Stimulated activated naive CD8-positive, alpha-beta T cell treated with anti-CD3 and anti-CD28 coated beads, Interleukin-15, Interleukin-2, amounts not matched to agents 100 ng/mL and 50 ng/mL, for 24 hours (primary cell): ENCODE measurements at regions not wholly inside any gene's neighbourhood (a gene's known extent, or its start where the extent isn't known, plus 50 kb on each side); places are given as distances from the start of the nearest gene placed in this dataset.
A peak's percentile ranks its signal among the peaks of the same experiment; 100 is the strongest.
"Not testable (repeated sequence)": the region's sequence is repeated elsewhere in the genome, so short reads cannot be mapped to it uniquely, and the experiment has no call there.

ENCODE experiments used
- H3K27ac Mint-ChIP-seq: one replicate; pipeline ENCODE4 v1.8.0; 2021; ENCODE audit warnings: mild to moderate bottlenecking, mixed read lengths
- H3K27me3 Mint-ChIP-seq: one replicate; pipeline ENCODE4 v1.8.0; 2021; ENCODE audit warnings: mixed read lengths
- H3K36me3 Mint-ChIP-seq: one replicate; pipeline ENCODE4 v1.8.0; 2021; ENCODE audit warnings: low read depth, mixed read lengths
- H3K4me1 Mint-ChIP-seq: one replicate; pipeline ENCODE4 v1.8.0; 2021; ENCODE audit warnings: low read depth, mixed read lengths
- H3K4me3 Mint-ChIP-seq: one replicate; pipeline ENCODE4 v1.8.0; 2021; ENCODE audit warnings: mild to moderate bottlenecking, mixed read lengths
- H3K9me3 Mint-ChIP-seq: one replicate; pipeline ENCODE4 v1.8.0; 2021; ENCODE audit warnings: mixed read lengths

DNA sequence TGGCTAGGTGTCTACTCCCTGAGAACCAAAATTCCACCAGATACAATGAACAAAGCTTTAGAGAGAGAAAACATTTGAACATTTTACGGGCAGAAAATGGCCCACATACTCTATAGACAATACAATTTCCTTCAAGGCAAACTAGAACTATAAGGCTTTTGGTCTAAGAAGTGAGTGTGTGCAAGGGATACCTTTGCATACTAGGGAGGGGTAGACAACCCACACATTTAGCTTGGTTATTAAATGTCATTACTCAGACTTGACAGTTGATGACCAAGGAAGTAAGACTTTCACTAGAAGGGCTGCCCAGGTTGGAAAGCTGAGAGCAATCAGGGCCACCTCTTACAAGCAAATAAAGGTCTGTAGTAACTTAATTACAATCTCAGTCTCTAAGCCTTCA is 64.0 kb upstream of the PLEKHM1 start:
- not testable (repeated sequence) for H3K36me3 Mint-ChIP-seq, H3K27me3 Mint-ChIP-seq, H3K4me1 Mint-ChIP-seq, H3K27ac Mint-ChIP-seq, H3K9me3 Mint-ChIP-seq, H3K4me3 Mint-ChIP-seq

- H3K4me1 Mint-ChIP-seq, H3K27ac Mint-ChIP-seq, H3K9me3 Mint-ChIP-seq, H3K36me3 Mint-ChIP-seq, H3K4me3 Mint-ChIP-seq, H3K27me3 Mint-ChIP-seq: not testable (repeated sequence)
Measured at GRCh38 chr17:45558821-45559220, 68.3 kb upstream of the PLEKHM1 start.

DNA sequence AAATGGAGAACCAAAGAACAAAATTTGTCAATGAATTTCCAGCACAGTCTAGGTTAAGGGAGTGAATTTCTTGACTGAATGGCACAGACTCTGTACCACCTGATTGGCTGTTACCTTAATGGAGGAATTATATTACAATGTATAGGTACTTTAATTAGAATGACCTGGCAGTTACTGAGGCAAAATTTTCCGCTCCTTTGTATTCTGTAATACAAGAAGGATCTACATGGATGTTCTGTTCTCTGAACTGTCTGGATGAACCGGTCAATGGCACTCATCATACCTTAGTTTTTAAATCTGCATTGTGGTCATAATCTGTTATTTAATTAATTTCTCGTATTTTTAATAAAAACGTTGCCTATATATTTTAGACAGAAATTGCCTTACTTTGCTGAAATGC is 72.3 kb upstream of the PLEKHM1 start:
- H3K27ac Mint-ChIP-seq, H3K36me3 Mint-ChIP-seq, H3K9me3 Mint-ChIP-seq, H3K4me3 Mint-ChIP-seq, H3K27me3 Mint-ChIP-seq: not testable (repeated sequence)
- peaks cover 14% of the 10 kb centered on the region for H3K4me1 Mint-ChIP-seq

DNA sequence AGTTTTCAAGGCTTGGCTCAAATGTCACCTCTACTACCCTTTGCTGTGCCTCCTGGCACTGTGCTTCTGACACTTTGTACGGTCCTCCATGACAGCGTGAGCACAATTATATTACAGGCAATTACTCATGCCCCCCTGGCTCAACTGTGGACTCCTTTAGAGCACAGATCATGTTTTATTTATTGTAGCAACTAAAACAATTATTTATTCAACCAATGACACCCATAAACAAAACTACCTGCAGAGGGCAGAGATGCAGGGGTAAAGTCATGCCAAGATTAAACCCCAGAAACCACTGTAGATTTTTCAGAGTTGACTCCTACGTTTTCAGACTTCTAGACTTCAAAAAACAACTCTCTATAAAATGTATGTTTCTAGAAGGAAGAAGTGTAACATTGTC is 72.8 kb upstream of the PLEKHM1 start:
- H3K4me3 Mint-ChIP-seq, H3K27me3 Mint-ChIP-seq, H3K36me3 Mint-ChIP-seq, H3K9me3 Mint-ChIP-seq, H3K27ac Mint-ChIP-seq: not testable (repeated sequence)
- peaks cover 14% of the 10 kb centered on the region for H3K4me1 Mint-ChIP-seq

- not testable (repeated sequence) for H3K9me3 Mint-ChIP-seq, H3K27ac Mint-ChIP-seq, H3K4me3 Mint-ChIP-seq, H3K36me3 Mint-ChIP-seq, H3K27me3 Mint-ChIP-seq
- peaks cover 13% of the 10 kb centered on the region for H3K4me1 Mint-ChIP-seq
Measured at GRCh38 chr17:45568275-45568674, 77.8 kb upstream of the PLEKHM1 start.

DNA sequence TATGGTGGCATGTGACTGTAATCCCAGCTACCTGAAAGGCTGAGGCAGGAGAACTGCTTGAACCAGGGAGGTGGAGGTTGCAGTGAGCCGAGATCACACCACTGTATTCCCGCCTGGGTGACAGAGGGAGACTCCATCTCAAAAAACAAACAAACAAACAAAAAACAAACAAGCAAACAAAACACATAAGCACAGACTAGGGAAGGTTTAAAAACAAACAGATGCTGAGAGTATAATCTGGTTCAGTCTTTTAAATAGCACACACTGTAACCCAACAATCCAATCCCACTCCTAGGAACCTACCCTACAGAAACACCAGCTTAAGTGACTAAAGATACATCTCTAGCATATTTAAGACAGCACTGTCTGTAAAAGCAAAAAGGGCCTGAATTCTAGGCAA is 82.8 kb upstream of the PLEKHM1 start:
- peaks cover 18% of the 10 kb centered on the region for H3K36me3 Mint-ChIP-seq
- not testable (repeated sequence) for H3K27ac Mint-ChIP-seq, H3K27me3 Mint-ChIP-seq, H3K4me3 Mint-ChIP-seq, H3K9me3 Mint-ChIP-seq
- H3K4me1 Mint-ChIP-seq, result peaks cover 40% of the 10 kb centered on the region

- no peak overlapping the region for H3K27ac Mint-ChIP-seq
- H3K9me3 Mint-ChIP-seq, result no peaks in the 10 kb centered on the region
- no peaks in the 10 kb centered on the region for H3K27me3 Mint-ChIP-seq
- no peak overlapping the region for H3K4me3 Mint-ChIP-seq
- H3K4me1 Mint-ChIP-seq, result peaks cover 42% of the 10 kb centered on the region
- peaks cover 16% of the 10 kb centered on the region for H3K36me3 Mint-ChIP-seq
Measured at GRCh38 chr17:45573924-45574770, 83.6 kb upstream of the PLEKHM1 start.

GRCh38 chr17:45575126-45575885 is 84.8 kb upstream of the PLEKHM1 start:
- Mint-ChIP-seq H3K36me3 (peaks cover 16% of the 10 kb centered on the region), H3K4me3 (no peak overlapping the region), H3K27me3 (no peaks in the 10 kb centered on the region), H3K27ac (no peak overlapping the region), H3K9me3 (no peaks in the 10 kb centered on the region), H3K4me1 (peaks cover 53% of the 10 kb centered on the region)

GRCh38 chr17:45576527-45577307 is 86.2 kb upstream of the PLEKHM1 start:
- H3K4me3 Mint-ChIP-seq, H3K27me3 Mint-ChIP-seq, H3K9me3 Mint-ChIP-seq: not testable (repeated sequence)
- H3K36me3 Mint-ChIP-seq, result peaks cover 23% of the 10 kb centered on the region
- peak overlapping the region; percentile 12 for H3K27ac Mint-ChIP-seq
- H3K4me1 Mint-ChIP-seq, result peaks cover 64% of the 10 kb centered on the region

DNA sequence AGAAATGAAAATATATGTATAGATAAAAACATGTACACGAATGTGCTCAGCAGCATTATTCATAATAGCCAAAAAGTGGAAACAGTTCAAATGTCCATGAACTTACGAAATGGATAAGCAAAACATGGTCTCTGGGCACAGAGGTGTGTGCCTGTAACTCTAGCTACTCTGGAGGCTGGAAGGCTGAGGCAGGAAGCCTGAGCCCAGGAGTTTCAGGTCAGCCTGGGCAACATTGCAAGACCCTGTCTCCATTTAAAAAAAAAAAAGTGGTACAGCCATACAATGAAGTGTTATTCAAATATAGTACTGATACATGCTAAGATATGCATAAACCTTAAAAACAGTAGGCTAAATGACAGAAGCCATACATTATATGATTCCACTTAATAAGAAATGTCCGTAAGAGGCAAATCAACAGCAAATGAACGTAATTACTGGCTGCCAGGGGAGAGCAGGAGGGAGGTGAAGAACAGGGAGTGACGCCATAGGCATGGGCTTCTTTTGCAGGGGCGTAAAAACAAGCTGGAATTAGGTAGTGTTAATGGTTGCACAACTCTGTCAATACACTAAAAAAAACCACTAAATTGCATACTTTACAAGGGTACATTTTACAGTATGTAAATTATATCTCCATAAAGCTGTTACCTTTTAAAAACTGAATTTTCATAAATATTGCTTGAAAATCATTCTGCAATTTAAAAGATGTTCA is 87.2 kb upstream of the PLEKHM1 start:
- Mint-ChIP-seq H3K4me1 (peaks cover 74% of the 10 kb centered on the region), H3K27ac (no peak overlapping the region), H3K9me3 (no peaks in the 10 kb centered on the region), H3K4me3 (no peak overlapping the region), H3K27me3 (no peaks in the 10 kb centered on the region), H3K36me3 (peaks cover 31% of the 10 kb centered on the region)

DNA sequence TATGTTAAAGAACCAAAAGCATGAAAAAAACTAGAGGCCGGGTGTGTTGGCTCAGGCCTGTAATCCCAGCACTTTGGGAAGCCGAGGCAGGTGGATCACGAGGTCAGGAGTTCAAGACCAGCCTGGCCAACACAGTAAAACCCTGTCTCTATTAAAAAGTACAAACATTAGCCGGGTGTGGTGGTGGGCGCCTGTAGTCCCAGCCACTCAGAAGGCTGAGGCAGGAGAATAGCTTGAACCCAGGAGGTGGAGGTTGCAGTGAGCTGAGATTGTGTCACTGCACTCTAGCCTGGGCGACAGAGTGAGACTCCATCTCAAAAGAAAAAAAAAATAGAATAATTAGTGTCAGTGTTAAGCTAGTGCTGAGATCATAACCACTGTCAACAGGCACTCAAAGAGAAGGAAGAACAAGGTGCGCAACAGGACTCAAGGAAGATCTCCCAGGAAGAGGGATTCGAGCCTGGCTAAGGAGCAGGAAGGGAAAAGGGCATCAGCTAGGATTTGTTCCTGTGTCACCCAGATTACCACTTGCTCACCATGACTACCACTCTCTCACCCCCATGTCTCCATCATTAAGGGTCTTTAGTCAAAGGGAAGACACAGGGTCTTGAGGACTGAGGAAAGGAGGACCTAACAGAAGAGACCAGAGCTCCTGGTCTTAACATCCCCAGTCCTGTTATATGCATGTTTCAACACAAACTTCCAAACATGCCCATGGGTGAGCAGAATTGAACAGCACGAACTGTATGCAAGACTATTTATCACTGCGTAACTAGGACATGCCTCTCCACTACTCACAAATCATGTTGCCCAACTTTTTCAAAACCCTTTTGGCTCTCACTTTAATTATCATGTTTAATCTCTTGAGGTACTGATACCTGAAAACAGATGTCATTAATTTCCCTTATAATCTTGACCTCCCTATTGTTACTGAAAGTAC is 88.3 kb upstream of the PLEKHM1 start:
- Mint-ChIP-seq H3K4me1 (peaks cover 79% of the 10 kb centered on the region), H3K27me3 (no peaks in the 10 kb centered on the region), H3K9me3 (no peaks in the 10 kb centered on the region), H3K27ac (no peak overlapping the region), H3K36me3 (peaks cover 35% of the 10 kb centered on the region), H3K4me3 (no peak overlapping the region)

DNA sequence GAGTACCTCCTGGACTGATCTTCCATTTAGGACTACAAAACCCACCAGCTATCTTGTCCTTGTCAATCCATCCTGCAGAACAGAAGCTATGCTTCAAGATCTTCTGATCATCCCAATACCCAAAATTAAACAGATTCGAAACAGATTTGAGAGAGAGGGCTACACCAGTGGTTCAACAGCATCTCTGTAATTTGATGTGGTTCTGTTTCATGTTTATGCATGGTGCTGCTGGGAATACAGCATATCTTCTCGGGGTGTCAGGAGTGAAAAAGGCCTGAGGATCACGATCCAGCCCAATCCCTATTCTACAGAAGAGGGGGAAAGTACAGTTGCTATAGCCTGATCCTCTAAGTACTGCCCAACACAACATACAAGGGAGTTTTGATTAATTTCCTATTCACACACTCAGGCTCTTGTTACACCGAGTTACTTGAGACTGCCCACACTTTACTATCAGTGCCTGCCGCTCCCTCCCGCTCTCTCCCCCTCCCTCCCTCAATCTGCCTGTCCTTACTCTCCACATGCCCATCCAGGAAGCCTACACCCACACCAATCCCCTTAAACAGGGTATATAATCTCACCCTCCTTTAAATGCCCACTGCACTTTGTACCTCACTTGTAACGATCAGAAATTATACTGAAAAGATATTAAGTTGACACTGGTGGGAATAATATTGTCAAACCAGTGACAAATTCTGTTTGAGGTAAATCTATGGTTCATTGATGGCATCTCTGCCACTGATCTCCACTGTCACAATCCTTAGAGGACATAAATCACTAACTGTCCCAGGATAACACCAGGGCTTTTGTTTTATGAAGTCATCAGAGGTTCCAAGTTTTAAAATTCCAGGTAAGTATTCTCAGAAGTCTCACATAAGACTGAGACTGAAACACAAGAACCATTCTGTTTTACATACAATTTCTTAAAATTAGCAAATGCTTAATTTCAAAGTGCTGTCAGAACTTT is 89.3 kb upstream of the PLEKHM1 start:
- peaks cover 74% of the 10 kb centered on the region for H3K4me1 Mint-ChIP-seq
- H3K36me3 Mint-ChIP-seq, result peaks cover 35% of the 10 kb centered on the region
- H3K27me3 Mint-ChIP-seq, result no peaks in the 10 kb centered on the region
- H3K9me3 Mint-ChIP-seq, result no peaks in the 10 kb centered on the region
- no peak overlapping the region for H3K4me3 Mint-ChIP-seq
- H3K27ac Mint-ChIP-seq, result peak overlapping the region; percentile 10

- Mint-ChIP-seq H3K36me3 (peaks cover 34% of the 10 kb centered on the region), H3K27ac (no peak overlapping the region), H3K27me3 (no peaks in the 10 kb centered on the region), H3K4me1 (peaks cover 63% of the 10 kb centered on the region), H3K4me3 (no peak overlapping the region), H3K9me3 (no peaks in the 10 kb centered on the region)
Measured at GRCh38 chr17:45580924-45581323, 90.4 kb upstream of the PLEKHM1 start.
